ENCODE measurements at regions not wholly inside any gene's neighbourhood (a gene's known extent, or its start where the extent isn't known, plus 50 kb on each side); places are given as distances from the start of the nearest gene placed in this dataset.
A peak's percentile ranks its signal among the peaks of the same experiment; 100 is the strongest.

GRCh38 chr1:55636696-55637095 lies 421.5 kb upstream of the USP24 start:
- H3K27ac ChIP-seq, result peak overlapping the region in 1 of 2 donors; percentile 42
- WGBS, 2 donors, result 95 to 100% methylated on average over 1 of the region's 1 CpG
- intact Hi-C loops (cut with DNase I; ENCODE audit: low total_unique reads), result no loop called here

DNA sequence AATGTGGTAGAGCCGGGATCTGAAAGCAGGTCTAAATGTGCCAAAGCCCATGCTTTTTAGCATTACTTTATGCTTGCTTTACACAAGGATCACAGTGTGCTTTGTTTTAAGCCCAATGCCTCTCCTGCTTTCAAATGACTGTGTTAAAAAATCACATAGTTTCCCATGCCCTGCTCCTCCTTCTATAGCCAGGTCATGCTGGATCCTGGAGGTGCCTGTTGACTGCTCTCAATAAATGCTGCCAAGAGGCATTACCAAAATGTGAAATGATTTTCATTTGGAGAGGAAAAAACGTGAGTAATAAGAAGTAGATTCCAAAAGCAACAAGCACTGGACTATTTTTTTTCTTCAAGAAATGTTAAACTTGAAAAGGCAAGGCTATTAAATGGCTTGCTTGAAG lies 420.7 kb upstream of the USP24 start:
- H3K27ac ChIP-seq, result peak overlapping the region in 1 of 2 donors; percentile 42
- H3K36me3 ChIP-seq (ENCODE audit: low read depth, missing control alignments), result no peaks in the 10 kb centered on the region
- no peaks in the 10 kb centered on the region for H3K27me3 ChIP-seq
- intact Hi-C loops (cut with DNase I; ENCODE audit: low total_unique reads), result no loop called here
- H3K4me1 ChIP-seq, result peaks cover 4% of the 10 kb centered on the region
- H3K9me3 ChIP-seq, result no peaks in the 10 kb centered on the region
- no peak for DNase-seq
- 29 to 62% methylated on average over 2 of the region's 2 CpGs for WGBS, 2 donors
- TF ChIP-seq POLR2A (IDR thresholded peaks at IDR 0.05), result no peak
- no peak for TF ChIP-seq CTCF (IDR thresholded peaks at IDR 0.05)
- no peak overlapping the region for H3K4me3 ChIP-seq

More at GRCh38 chr1:55636696-55637095, 421.5 kb upstream of the USP24 start:
- H3K4me1 ChIP-seq, result peaks cover 4% of the 10 kb centered on the region
- no peak for DNase-seq
- H3K27me3 ChIP-seq, result no peaks in the 10 kb centered on the region
- TF ChIP-seq POLR2A (IDR thresholded peaks at IDR 0.05) (no peak), CTCF (IDR thresholded peaks at IDR 0.05) (no peak)
- H3K36me3 ChIP-seq (ENCODE audit: low read depth, missing control alignments), result no peaks in the 10 kb centered on the region
- no peaks in the 10 kb centered on the region for H3K9me3 ChIP-seq
- no peak overlapping the region for H3K4me3 ChIP-seq

DNA sequence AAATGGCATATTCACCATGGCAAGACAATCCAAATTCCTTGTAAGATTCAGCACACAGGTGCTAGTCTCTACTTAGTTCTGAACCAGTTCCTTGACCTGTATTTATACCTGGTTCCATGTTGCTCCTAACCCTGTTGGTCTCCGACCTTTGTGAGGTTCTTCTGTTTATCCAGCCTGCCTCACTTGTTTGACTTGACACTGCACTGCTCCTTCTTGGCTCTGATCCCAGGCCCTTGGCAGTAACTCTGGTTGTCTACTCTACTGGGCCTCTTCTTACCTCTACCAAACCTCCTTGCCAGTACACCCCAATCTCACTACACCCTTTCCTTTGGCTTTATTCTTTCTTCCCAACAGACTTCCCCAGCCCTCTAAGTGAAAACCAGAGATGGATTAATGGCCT lies 419.4 kb upstream of the USP24 start:
- Histone ChIP-seq H3K9me3 (no peaks in the 10 kb centered on the region), H3K27me3 (no peaks in the 10 kb centered on the region), H3K4me3 (no peak overlapping the region), H3K36me3 (ENCODE audit: low read depth, missing control alignments) (no peaks in the 10 kb centered on the region), H3K27ac (no peak overlapping the region), H3K4me1 (peaks cover 4% of the 10 kb centered on the region)
- intact Hi-C loops (cut with DNase I; ENCODE audit: low total_unique reads), result no loop called here
- TF ChIP-seq POLR2A (IDR thresholded peaks at IDR 0.05) (no peak), CTCF (IDR thresholded peaks at IDR 0.05) (no peak)
- no peak for DNase-seq
- WGBS, 2 donors, result 89 to 100% methylated on average over 1 of the region's 1 CpG

DNA sequence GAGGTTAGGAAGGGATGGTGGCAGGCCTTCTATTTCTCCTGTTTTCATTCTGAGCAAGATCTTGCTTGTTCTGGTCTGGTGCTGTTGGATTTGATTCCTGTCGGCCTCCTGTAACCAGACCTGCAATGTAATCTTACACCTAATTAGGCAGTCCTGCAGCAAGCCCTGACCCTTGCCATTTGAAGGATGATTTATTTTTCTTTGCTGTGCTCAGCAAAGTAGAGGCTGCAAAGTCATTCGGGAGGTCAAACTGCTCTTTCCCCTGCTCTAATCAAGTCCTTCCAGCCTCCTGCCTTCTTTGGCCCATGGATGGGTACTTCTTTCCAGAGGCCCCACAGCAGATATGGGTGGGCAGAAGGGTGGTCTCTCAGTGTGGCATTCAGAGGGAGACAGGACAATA lies 417.7 kb upstream of the USP24 start:
- H3K36me3 ChIP-seq (ENCODE audit: low read depth, missing control alignments), result no peaks in the 10 kb centered on the region
- H3K9me3 ChIP-seq, result no peaks in the 10 kb centered on the region
- no peaks in the 10 kb centered on the region for H3K27me3 ChIP-seq
- TF ChIP-seq POLR2A (IDR thresholded peaks at IDR 0.05), result no peak
- no peak for TF ChIP-seq CTCF (IDR thresholded peaks at IDR 0.05)
- 53 to 60% methylated on average over 2 of the region's 2 CpGs for WGBS, 2 donors
- H3K4me1 ChIP-seq, result peaks cover 4% of the 10 kb centered on the region
- DNase-seq, result no peak
- H3K4me3 ChIP-seq, result no peak overlapping the region
- peak overlapping the region in 1 of 2 donors; percentile 27 for H3K27ac ChIP-seq
- intact Hi-C loops (cut with DNase I; ENCODE audit: low total_unique reads), result no loop called here

GRCh38 chr1:55632058-55632457 lies 416.9 kb upstream of the USP24 start:
- H3K27ac ChIP-seq, result no peak overlapping the region
- H3K4me3 ChIP-seq, result no peak overlapping the region
- no peak for DNase-seq
- H3K27me3 ChIP-seq, result no peaks in the 10 kb centered on the region
- H3K36me3 ChIP-seq (ENCODE audit: low read depth, missing control alignments), result no peaks in the 10 kb centered on the region
- H3K9me3 ChIP-seq, result no peaks in the 10 kb centered on the region
- TF ChIP-seq POLR2A (IDR thresholded peaks at IDR 0.05) (no peak), CTCF (IDR thresholded peaks at IDR 0.05) (no peak)
- peaks cover 4% of the 10 kb centered on the region for H3K4me1 ChIP-seq
- intact Hi-C loops (cut with DNase I; ENCODE audit: low total_unique reads), result no loop called here
- WGBS, 2 donors, result 50 to 53% methylated on average over 3 of the region's 3 CpGs

Data from testis (tissue), 2 donors.